IMR-90 (cell line): ENCODE measurements at regions not wholly inside any gene's neighbourhood (a gene's known extent, or its start where the extent isn't known, plus 50 kb on each side); places are given as distances from the start of the nearest gene placed in this dataset.

ENCODE experiments used
- ATAC-seq: fragments of 200-7000 bp; cut with Tn5 transposase; 2 replicates; pipeline ENCODE4 v1.9.1; 2020; ENCODE audit warnings: low read depth, mild to moderate bottlenecking, moderate library complexity
- BruUV-seq: library from RNA; stranded (reverse); fragments of 400-500 nt; replicated peaks from 2 replicates; lab custom pipeline; 2021; lab: Mats Ljungman, UMichigan
- CTCF ChIA-PET: fragments of 300-600 bp; formaldehyde crosslinking; extraction: SDS; loops from one replicate; lab custom pipeline; 2021; ENCODE audit warnings: antibody characterized with exemption; lab: Yijun Ruan, JAX
- POLR2A ChIA-PET: fragments of 300-600 bp; sonication (Branson Sonifier 250); formaldehyde crosslinking; loops from one replicate; lab custom pipeline; 2022; ENCODE audit warnings: antibody characterized with exemption; ENCODE audit not compliant: unreplicated experiment; lab: Charles Lee
- DNase-seq: peaks from one replicate; pipeline ENCODE4 v3.0.0; 2013
- H2AFZ ChIP-seq: replicated peaks from 2 replicates; pipeline ENCODE3; 2013; ENCODE audit warnings: low read length, mild to moderate bottlenecking; ENCODE audit not compliant: poor library complexity
- H2AK5ac ChIP-seq: 2 replicates; pipeline ENCODE4 v1.6.1; 2013; ENCODE audit warnings: low read depth, low read length, inconsistent platforms
- H2AK9ac ChIP-seq: replicated peaks from 2 replicates; pipeline ENCODE3; 2013; ENCODE audit warnings: mild to moderate bottlenecking, low read depth, low read length, moderate library complexity; ENCODE audit not compliant: poor library complexity
- H2BK120ac ChIP-seq: 2 replicates; pipeline ENCODE4 v1.6.1; 2013; ENCODE audit warnings: low read depth, low read length, inconsistent platforms
- H2BK15ac ChIP-seq: 3 replicates; pipeline ENCODE4 v1.6.1; 2013; ENCODE audit warnings: low read depth, low read length, inconsistent platforms
- H2BK20ac ChIP-seq: 2 replicates; pipeline ENCODE4 v1.6.1; 2013; ENCODE audit warnings: low read depth, mild to moderate bottlenecking, inconsistent platforms, low read length, moderate library complexity
- H2BK5ac ChIP-seq: 2 replicates; pipeline ENCODE4 v1.6.1; 2013; ENCODE audit warnings: mild to moderate bottlenecking, low read depth, low read length, inconsistent platforms; ENCODE audit not compliant: poor library complexity, severe bottlenecking
- H3K14ac ChIP-seq: replicated peaks from 2 replicates; pipeline ENCODE4 v1.6.1; 2013; ENCODE audit warnings: low read depth, low read length, inconsistent platforms
- H3K18ac ChIP-seq: 2 replicates; pipeline ENCODE4 v1.6.1; 2013; ENCODE audit warnings: low read depth, low read length, control low read depth
- H3K23ac ChIP-seq: 2 replicates; pipeline ENCODE4 v1.6.1; 2013; ENCODE audit warnings: low read depth, low read length, inconsistent platforms
- H3K27ac ChIP-seq: 2 replicates; pipeline ENCODE4 v1.5.1; 2013; ENCODE audit warnings: mild to moderate bottlenecking, control low read depth, low read length; ENCODE audit not compliant: insufficient read depth
- H3K27me3 ChIP-seq: 2 replicates; pipeline ENCODE4 v1.6.1; 2013; ENCODE audit warnings: low read length; ENCODE audit not compliant: control insufficient read depth, insufficient read depth
- H3K36me3 ChIP-seq: 2 replicates; pipeline ENCODE4 v1.6.1; 2013; ENCODE audit warnings: low read length, mixed read lengths; ENCODE audit not compliant: control insufficient read depth, insufficient read depth
- H3K4ac ChIP-seq: 2 replicates; pipeline ENCODE4 v1.6.1; 2013; ENCODE audit warnings: low read depth, low read length, inconsistent platforms
- H3K4me1 ChIP-seq: 2 replicates; pipeline ENCODE4 v1.6.1; 2013; ENCODE audit warnings: low read length, mixed read lengths; ENCODE audit not compliant: control insufficient read depth, insufficient read depth
- H3K4me2 ChIP-seq: 2 replicates; pipeline ENCODE4 v1.6.1; 2013; ENCODE audit warnings: low read depth, mild to moderate bottlenecking, control low read depth, low read length, moderate library complexity
- H3K4me3 ChIP-seq: 2 replicates; pipeline ENCODE4 v1.5.1; 2013; ENCODE audit warnings: low read depth, mild to moderate bottlenecking, control low read depth, low read length, moderate library complexity; ENCODE audit not compliant: insufficient read depth
- H3K56ac ChIP-seq: 2 replicates; pipeline ENCODE4 v1.6.1; 2013; ENCODE audit warnings: low read length, inconsistent platforms; ENCODE audit not compliant: insufficient read depth; ENCODE audit errors: extremely low read depth
- H3K79me1 ChIP-seq, 2 experiments: 2 replicates each; pipeline ENCODE4 v1.6.1; 2013; ENCODE audit warnings: low read length in 2 of 2, inconsistent platforms in 1 of 2, low read depth in 1 of 2
- H3K9ac ChIP-seq: 2 replicates; pipeline ENCODE4 v1.6.1; 2013; ENCODE audit warnings: low read depth, low read length, control low read depth
- H3K9me1 ChIP-seq: 2 replicates; pipeline ENCODE4 v1.6.1; 2013; ENCODE audit warnings: low read length, inconsistent platforms; ENCODE audit not compliant: insufficient read depth
- H3K9me3 ChIP-seq: 2 replicates; pipeline ENCODE4 v1.6.1; 2013; ENCODE audit warnings: low read length; ENCODE audit not compliant: control insufficient read depth, insufficient read depth
- H4K20me1 ChIP-seq: 2 replicates; pipeline ENCODE4 v1.6.1; 2013; ENCODE audit warnings: low read length, inconsistent platforms; ENCODE audit not compliant: insufficient read depth
- H4K5ac ChIP-seq: 2 replicates; pipeline ENCODE4 v1.6.1; 2013; ENCODE audit warnings: mild to moderate bottlenecking, low read depth, low read length, control low read depth
- H4K8ac ChIP-seq, 2 experiments: 2 replicates each; pipeline ENCODE4 v1.6.1; 2013; ENCODE audit warnings: low read depth in 2 of 2, low read length in 2 of 2, control low read depth in 1 of 2, inconsistent platforms in 1 of 2
- H4K91ac ChIP-seq: 2 replicates; pipeline ENCODE4 v1.6.1; 2013; ENCODE audit warnings: low read depth, low read length, inconsistent platforms; ENCODE audit not compliant: insufficient read depth
- CHD1 ChIP-seq: IDR thresholded peaks from 2 replicates; pipeline ENCODE4 v1.6.1; 2012; ENCODE audit warnings: low read depth, low read length, improper control_type of control experiment
- WGBS, 2 experiments: methylation state at CpG; one replicate each; pipeline versions ENCODE4 v1.1.5 to v1.1.7; 2013; ENCODE audit warnings: missing lambda C conversion rate in 2 of 2; ENCODE audit not compliant: insufficient read length in 1 of 2; ENCODE audit errors: extremely low coverage in 2 of 2; 5-methylcytosine and 5-hydroxymethylcytosine counted together
- dilution Hi-C: fragments of 300-500 bp; cut with HindIII; formaldehyde crosslinking; loops from one replicate; pipeline ENCODE4 v1.14.3; 2018; ENCODE audit warnings: low sequenced_read_pairs; ENCODE audit not compliant: unreplicated experiment
- in situ Hi-C: fragments of 300-500 bp; cut with MboI; formaldehyde crosslinking; loops from 3 replicates; pipeline ENCODE4 v1.14.3; 2019; ENCODE audit warnings: low sequenced_read_pairs, inconsistent platforms, mixed read lengths
- intact Hi-C: fragments of 100-400 bp; cut with micrococcal nuclease; formaldehyde crosslinking; loops from 2 replicates; pipeline ENCODE4 v1.10.0; 2022

- DNase-seq (peak; percentile 63), ATAC-seq (peak; percentile 69)
- H4K20me1 ChIP-seq, result peaks cover 4% of the 10 kb centered on the region
- no peaks in the 10 kb centered on the region; the same call in 1 of the 2 replicates for H3K36me3 ChIP-seq
- H2BK5ac ChIP-seq, result no peak overlapping the region
- H3K4me3 ChIP-seq, result no peak overlapping the region
- H4K8ac ChIP-seq, result no peak overlapping the region
- CTCF ChIA-PET, result no interaction called here
- no peak overlapping the region for H3K27ac ChIP-seq
- no TSS peak for BruUV-seq
- H4K5ac ChIP-seq, result no peak overlapping the region
- no peak overlapping the region for H3K56ac ChIP-seq
- TF ChIP-seq CHD1, result no peak
- H3K18ac ChIP-seq, result peak overlapping the region; percentile 10; the same call in 1 of the 2 replicates
- H2AK9ac ChIP-seq, result no peak overlapping the region
- H2BK15ac ChIP-seq, result no peak overlapping the region
- in situ Hi-C loops (no loop called here), dilution Hi-C loops (no loop called here), intact Hi-C loops (no loop called here)
- no peak overlapping the region for H2AK5ac ChIP-seq
- H3K4me2 ChIP-seq, result peak overlapping the region; percentile 54; the same call in 1 of the 2 replicates
- H3K4ac ChIP-seq, result no peak overlapping the region
- H2BK120ac ChIP-seq, result no peak overlapping the region
- no CpG with 5 or more reads among the region's 4 CpGs for WGBS, 2 experiments
- H3K27me3 ChIP-seq, result no peaks in the 10 kb centered on the region
- H4K91ac ChIP-seq, result no peak overlapping the region
- POLR2A ChIA-PET, result no interaction called here
- no peak overlapping the region for H3K23ac ChIP-seq
- no peak overlapping the region for H3K14ac ChIP-seq
- no peak overlapping the region for H2BK20ac ChIP-seq
- no peak overlapping the region for H3K9ac ChIP-seq
- peaks cover 9% of the 10 kb centered on the region for H3K4me1 ChIP-seq
- no peaks in the 10 kb centered on the region for H3K9me3 ChIP-seq
- H3K79me1 ChIP-seq, result peaks cover 27 to 49% of the 10 kb centered on the region in 2 experiments
- H3K9me1 ChIP-seq, result peaks cover 2% of the 10 kb centered on the region; the same call in 1 of the 2 replicates
- no peak overlapping the region for H2AFZ ChIP-seq
These were observed 186.0 kb downstream of the TANC2 start for GRCh38 chr17:63151941-63152523.
